HL-60 (cell line): ENCODE measurements at regions not wholly inside any gene's neighbourhood (a gene's known extent, or its start where the extent isn't known, plus 50 kb on each side); places are given as distances from the start of the nearest gene placed in this dataset.

ENCODE experiments used
- DNase-seq, 2 experiments: peaks; one replicate each; pipeline ENCODE4 v3.0.0-alpha.2; 2010 to 2020; ENCODE audit warnings: low read depth in 1 of 2, low spot score in 1 of 2
- H3K27ac ChIP-seq: fragments of 250-450 bp; sonication (Bioruptor Pico); replicated peaks from 2 replicates; pipeline ENCODE4 v1.5.1; 2020; ENCODE audit warnings: mild to moderate bottlenecking, moderate library complexity
- H3K27me3 ChIP-seq: fragments of 250-450 bp; sonication (Bioruptor Pico); 2 replicates; pipeline ENCODE4 v1.5.1; 2021; ENCODE audit warnings: mild to moderate bottlenecking, moderate library complexity; ENCODE audit not compliant: insufficient read depth, poor library complexity, severe bottlenecking
- H3K4me3 ChIP-seq: replicated peaks from 2 replicates; pipeline ENCODE4 v1.5.1; 2011; ENCODE audit warnings: mild to moderate bottlenecking, control low read depth, low read length; ENCODE audit not compliant: insufficient read depth
- GABPA ChIP-seq: IDR thresholded peaks from 2 replicates; pipeline ENCODE4 v1.6.1; 2012; ENCODE audit warnings: low read depth
- POLR2AphosphoS5 ChIP-seq: IDR thresholded peaks from 2 replicates; pipeline ENCODE4 v1.6.1; 2012; ENCODE audit warnings: low read depth
- SPI1 ChIP-seq: IDR thresholded peaks from 2 replicates; pipeline ENCODE4 v1.6.1; 2012; ENCODE audit warnings: low read depth, mild to moderate bottlenecking, borderline replicate concordance
- TF ChIP-seq, protein P1 (sequence below): IDR thresholded peaks from one replicate; pipeline ENCODE4 v1.5.1; 2011; ENCODE audit warnings: low read length, control low read depth, inconsistent platforms; ENCODE audit not compliant: insufficient read depth
- TF ChIP-seq, protein P2 (sequence below): IDR thresholded peaks from 2 replicates; pipeline ENCODE4 v1.6.1; 2012; ENCODE audit warnings: low read depth; ENCODE audit not compliant: insufficient replicate concordance

DNA sequence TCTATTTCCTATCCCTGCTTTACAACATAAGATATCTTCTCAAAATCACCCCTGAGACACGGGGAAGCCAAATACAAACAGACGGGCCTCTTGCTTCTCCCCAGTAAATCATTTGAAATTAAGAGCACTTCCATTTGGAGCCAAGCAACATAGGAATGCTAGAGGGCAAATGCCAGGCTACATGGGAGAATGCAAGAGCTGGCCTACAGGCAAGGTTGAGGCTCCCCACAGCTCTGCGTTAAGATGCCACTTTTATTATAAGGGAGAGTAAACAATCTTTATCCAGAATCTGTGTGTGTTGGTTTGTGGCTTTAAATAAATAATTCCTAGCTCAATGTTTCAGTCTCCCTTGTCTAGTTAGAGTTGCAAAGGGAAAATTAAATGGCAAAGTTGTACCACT is 305.1 kb upstream of the KCNH8 start:
- no peaks in the 10 kb centered on the region for H3K27me3 ChIP-seq
- no peak for DNase-seq
- H3K27ac ChIP-seq = no peak overlapping the region
- TF ChIP-seq GABPA = no peak
- TF ChIP-seq, protein P1, sequence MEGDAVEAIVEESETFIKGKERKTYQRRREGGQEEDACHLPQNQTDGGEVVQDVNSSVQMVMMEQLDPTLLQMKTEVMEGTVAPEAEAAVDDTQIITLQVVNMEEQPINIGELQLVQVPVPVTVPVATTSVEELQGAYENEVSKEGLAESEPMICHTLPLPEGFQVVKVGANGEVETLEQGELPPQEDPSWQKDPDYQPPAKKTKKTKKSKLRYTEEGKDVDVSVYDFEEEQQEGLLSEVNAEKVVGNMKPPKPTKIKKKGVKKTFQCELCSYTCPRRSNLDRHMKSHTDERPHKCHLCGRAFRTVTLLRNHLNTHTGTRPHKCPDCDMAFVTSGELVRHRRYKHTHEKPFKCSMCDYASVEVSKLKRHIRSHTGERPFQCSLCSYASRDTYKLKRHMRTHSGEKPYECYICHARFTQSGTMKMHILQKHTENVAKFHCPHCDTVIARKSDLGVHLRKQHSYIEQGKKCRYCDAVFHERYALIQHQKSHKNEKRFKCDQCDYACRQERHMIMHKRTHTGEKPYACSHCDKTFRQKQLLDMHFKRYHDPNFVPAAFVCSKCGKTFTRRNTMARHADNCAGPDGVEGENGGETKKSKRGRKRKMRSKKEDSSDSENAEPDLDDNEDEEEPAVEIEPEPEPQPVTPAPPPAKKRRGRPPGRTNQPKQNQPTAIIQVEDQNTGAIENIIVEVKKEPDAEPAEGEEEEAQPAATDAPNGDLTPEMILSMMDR = no peak
- TF ChIP-seq, protein P2, sequence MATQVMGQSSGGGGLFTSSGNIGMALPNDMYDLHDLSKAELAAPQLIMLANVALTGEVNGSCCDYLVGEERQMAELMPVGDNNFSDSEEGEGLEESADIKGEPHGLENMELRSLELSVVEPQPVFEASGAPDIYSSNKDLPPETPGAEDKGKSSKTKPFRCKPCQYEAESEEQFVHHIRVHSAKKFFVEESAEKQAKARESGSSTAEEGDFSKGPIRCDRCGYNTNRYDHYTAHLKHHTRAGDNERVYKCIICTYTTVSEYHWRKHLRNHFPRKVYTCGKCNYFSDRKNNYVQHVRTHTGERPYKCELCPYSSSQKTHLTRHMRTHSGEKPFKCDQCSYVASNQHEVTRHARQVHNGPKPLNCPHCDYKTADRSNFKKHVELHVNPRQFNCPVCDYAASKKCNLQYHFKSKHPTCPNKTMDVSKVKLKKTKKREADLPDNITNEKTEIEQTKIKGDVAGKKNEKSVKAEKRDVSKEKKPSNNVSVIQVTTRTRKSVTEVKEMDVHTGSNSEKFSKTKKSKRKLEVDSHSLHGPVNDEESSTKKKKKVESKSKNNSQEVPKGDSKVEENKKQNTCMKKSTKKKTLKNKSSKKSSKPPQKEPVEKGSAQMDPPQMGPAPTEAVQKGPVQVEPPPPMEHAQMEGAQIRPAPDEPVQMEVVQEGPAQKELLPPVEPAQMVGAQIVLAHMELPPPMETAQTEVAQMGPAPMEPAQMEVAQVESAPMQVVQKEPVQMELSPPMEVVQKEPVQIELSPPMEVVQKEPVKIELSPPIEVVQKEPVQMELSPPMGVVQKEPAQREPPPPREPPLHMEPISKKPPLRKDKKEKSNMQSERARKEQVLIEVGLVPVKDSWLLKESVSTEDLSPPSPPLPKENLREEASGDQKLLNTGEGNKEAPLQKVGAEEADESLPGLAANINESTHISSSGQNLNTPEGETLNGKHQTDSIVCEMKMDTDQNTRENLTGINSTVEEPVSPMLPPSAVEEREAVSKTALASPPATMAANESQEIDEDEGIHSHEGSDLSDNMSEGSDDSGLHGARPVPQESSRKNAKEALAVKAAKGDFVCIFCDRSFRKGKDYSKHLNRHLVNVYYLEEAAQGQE = no peak
- no peak for TF ChIP-seq SPI1
- no peak for TF ChIP-seq POLR2AphosphoS5
- no peak overlapping the region for H3K4me3 ChIP-seq

DNA sequence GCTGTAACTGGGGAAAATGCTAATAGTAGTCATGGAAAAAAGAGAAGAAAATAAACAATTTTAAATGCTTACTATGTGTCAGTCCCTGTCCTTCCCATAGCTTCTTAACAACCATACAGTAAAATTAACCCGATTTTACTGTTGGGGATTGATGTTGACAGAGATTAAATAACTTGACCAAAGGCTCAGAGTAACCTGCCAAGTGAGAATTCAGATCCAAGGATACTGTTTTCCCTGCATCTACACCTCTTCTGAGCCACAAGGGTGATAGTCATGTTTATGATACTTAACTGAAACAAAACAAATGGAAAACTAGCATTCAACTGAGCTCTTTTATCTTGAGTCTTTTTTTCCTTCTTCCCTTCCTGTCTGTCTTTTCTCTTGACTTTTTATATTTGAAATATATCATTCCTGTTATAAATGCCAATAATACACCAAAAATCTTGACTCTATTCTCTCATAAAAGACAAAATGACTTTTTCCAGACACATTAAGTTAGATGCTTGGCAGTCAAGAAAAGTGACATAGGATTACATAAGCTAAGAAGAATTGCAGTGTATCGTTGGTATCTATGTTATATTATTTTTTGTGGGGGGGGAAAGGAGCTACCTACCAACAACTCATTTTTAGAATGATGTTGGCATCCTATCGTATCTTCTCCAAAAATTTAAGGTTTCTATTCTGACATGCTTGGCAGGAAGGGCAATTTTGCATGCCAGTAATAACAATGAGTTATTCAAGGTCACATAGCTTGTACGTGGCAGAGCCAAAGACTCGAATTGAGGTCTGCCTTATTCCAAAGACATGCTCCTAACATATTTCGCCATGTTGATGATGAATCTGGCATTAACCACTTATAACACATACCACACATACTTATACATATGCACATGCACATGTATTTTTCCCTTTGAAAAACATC is 306.6 kb upstream of the KCNH8 start:
- Histone ChIP-seq H3K27me3 (no peaks in the 10 kb centered on the region), H3K27ac (no peak overlapping the region), H3K4me3 (no peak overlapping the region)
- TF ChIP-seq POLR2AphosphoS5 = no peak
- no peak for TF ChIP-seq SPI1
- TF ChIP-seq, protein P2 = no peak
- no peak for TF ChIP-seq GABPA
- TF ChIP-seq, protein P1 = no peak
- DNase-seq = no peak

DNA sequence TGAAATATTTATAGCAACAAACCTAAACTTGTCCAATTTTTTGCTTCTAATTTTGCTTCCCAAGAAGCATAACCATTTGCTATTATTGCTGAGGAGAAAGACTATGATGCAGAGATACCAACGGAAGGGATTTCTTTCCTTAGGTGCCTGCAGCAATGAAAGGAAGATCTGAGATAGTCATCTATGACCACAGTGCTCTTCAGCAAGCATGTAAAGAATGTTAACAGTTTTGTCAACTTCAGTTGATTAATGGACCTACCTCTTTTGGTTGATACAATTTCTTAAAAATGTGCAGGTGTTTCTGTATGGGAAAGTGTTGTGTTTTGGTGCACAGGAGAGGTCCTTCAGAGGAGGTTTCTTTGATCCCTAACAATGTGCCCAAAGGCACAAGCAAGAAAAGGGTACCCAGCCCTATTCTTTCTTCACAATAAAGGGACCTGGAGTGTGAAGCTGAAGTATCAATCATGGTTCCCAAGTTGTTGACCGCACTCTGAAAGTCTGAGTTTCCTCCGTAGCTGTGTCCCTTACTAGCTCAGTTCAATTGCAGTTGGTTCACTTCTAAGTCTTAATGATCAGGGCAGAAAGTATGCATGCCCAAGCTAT is 307.7 kb upstream of the KCNH8 start:
- Histone ChIP-seq H3K27ac (no peak overlapping the region), H3K27me3 (no peaks in the 10 kb centered on the region), H3K4me3 (no peak overlapping the region)
- DNase-seq = no peak
- TF ChIP-seq GABPA (no peak), SPI1 (no peak), POLR2AphosphoS5 (no peak)
- TF ChIP-seq, protein P2 = no peak
- TF ChIP-seq, protein P1 = no peak
